ENCODE measurements at regions not wholly inside any gene's neighbourhood (a gene's known extent, or its start where the extent isn't known, plus 50 kb on each side); places are given as distances from the start of the nearest gene placed in this dataset.

DNA sequence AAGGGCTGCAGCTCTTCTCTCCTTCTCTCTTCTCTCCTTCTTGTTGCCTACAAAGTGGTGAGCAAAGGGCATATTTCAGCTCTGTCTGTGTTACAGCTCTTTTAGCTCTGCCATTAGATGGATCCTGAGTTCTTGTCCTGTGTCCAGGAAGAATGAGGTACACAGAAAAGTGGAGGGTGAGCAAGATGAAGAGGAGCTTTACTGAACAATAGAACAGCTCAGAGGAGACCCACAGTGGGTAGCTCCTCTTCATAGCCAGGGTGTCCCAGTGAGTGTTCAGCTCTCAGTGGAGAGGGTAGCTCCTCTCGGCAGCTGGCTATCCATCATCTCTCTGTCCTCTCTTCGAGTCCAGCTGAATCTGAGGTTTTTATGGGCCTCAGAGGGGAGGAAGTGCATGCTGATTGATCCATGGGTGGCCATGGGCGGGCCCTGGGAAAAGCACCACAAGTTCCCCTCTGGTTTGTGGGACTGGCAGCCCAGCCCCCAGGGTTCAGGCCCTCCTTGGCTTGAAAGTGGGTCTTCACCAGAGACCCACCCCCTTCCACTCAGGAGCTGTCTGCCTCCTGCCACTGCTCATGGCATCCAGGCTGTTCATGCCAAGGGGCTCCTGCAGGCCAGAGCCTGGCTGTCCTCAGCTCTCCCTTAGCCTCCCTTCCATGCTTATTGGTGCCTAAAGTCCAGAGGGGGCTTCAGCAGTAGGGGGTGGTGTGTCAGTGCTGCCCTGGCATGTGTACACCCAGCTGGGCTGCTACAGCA is 109.1 kb upstream of the FAM180A start:
- intact Hi-C loops (cut with DNase I) = no loop called here
- Histone ChIP-seq H3K36me3 (no peaks in the 10 kb centered on the region), H3K9me3 (no peaks in the 10 kb centered on the region), H3K27me3 (ENCODE audit: low read depth) (no peaks in the 10 kb centered on the region), H3K27ac (no peak overlapping the region), H3K4me1 (no peaks in the 10 kb centered on the region), H3K4me3 (no peak overlapping the region)
- DNase-seq (no peak), ATAC-seq (no peak)
- TF ChIP-seq, protein P1, sequence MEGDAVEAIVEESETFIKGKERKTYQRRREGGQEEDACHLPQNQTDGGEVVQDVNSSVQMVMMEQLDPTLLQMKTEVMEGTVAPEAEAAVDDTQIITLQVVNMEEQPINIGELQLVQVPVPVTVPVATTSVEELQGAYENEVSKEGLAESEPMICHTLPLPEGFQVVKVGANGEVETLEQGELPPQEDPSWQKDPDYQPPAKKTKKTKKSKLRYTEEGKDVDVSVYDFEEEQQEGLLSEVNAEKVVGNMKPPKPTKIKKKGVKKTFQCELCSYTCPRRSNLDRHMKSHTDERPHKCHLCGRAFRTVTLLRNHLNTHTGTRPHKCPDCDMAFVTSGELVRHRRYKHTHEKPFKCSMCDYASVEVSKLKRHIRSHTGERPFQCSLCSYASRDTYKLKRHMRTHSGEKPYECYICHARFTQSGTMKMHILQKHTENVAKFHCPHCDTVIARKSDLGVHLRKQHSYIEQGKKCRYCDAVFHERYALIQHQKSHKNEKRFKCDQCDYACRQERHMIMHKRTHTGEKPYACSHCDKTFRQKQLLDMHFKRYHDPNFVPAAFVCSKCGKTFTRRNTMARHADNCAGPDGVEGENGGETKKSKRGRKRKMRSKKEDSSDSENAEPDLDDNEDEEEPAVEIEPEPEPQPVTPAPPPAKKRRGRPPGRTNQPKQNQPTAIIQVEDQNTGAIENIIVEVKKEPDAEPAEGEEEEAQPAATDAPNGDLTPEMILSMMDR (IDR thresholded peaks at IDR 0.05) = no peak

DNA sequence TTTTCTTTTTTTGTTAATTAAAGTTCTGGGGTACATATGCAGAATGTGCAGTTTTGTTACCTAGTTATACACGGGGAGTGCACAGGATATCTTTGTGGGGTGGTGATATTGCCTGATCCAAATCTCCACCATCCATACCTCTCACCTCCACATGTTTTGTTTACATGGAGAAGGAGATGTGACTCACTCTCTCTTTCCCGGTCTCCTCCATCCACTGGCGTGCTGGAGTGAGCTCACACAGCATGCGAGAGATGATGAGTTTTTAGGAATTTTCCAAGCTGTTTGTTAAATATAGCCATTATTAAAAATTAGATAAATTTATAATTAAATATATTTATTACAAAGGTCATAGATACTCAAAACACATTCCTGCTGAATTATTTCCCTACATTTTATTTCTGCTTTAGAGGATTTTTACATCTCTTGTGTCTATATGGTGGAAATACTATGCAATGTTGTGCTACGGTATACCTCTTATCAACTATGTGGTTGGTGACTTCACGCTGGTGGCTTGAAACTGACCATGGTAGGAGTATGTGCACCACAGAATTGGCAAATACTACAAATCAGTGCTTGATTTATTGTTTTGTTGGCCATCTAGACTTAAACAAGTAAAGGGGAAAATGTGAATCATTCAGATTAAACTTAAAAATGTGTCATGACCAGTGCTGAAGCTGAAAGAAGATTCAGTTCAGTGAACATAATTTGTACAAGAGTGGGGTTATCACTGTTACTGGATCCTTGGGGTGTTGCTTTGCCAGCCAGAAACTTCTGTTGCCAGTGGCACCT is 107.9 kb upstream of the FAM180A start:
- H3K36me3 ChIP-seq = no peaks in the 10 kb centered on the region
- intact Hi-C loops (cut with DNase I) = no loop called here
- no peak overlapping the region for H3K27ac ChIP-seq
- H3K27me3 ChIP-seq (ENCODE audit: low read depth) = no peaks in the 10 kb centered on the region
- no peaks in the 10 kb centered on the region for H3K4me1 ChIP-seq
- DNase-seq (no peak), ATAC-seq (no peak)
- no peak overlapping the region for H3K4me3 ChIP-seq
- no peaks in the 10 kb centered on the region for H3K9me3 ChIP-seq
- TF ChIP-seq, protein P1 (IDR thresholded peaks at IDR 0.05) = no peak

DNA sequence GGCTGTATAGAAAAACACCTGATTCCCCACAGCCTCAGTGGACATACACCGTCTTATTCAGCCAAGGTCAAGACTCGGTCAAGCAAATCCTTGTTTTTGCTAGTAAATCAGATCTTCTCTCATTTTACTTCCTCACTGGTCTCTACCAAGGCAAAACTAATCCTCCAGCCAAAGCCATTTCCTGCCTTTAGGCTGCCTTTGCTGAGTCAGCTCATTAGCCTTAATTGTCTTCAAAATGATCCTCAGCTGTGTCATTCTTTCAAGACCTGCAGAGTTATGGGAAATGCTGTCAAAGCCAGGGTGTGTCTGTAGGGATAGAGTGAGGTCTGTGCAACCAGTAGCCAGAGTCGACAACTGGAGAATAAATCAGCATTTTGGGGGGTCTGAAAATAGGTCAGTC is 107.2 kb upstream of the FAM180A start:
- Histone ChIP-seq H3K4me1 (no peaks in the 10 kb centered on the region), H3K27me3 (ENCODE audit: low read depth) (no peaks in the 10 kb centered on the region), H3K27ac (no peak overlapping the region), H3K4me3 (no peak overlapping the region), H3K36me3 (no peaks in the 10 kb centered on the region), H3K9me3 (no peaks in the 10 kb centered on the region)
- TF ChIP-seq, protein P1 (IDR thresholded peaks at IDR 0.05) = no peak
- intact Hi-C loops (cut with DNase I) = no loop called here
- DNase-seq (no peak), ATAC-seq (no peak)

DNA sequence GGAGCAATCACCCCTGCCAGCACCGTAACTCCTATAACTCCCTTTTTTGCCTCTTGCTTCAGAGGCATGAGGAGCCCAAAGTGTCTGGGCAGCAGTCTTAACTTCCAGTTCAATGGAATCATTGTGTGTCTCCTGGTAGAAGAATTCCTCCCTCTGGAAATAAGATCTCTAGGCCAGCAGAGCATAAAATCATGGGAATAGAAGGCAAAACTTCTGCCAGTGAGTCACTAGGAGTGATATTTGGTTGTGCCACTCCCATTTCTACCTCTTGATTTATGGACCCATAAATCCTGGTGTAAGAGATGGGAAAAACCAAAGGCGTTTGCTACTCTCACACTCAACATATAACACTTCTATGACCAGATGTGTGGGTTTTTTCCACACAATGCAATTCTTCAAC is 104.9 kb upstream of the FAM180A start:
- DNase-seq = no peak
- no peaks in the 10 kb centered on the region for H3K9me3 ChIP-seq
- no peak overlapping the region for H3K4me3 ChIP-seq
- ATAC-seq = no peak
- no peak overlapping the region for H3K27ac ChIP-seq
- TF ChIP-seq, protein P1 (IDR thresholded peaks at IDR 0.05) = no peak
- no peaks in the 10 kb centered on the region for H3K36me3 ChIP-seq
- H3K4me1 ChIP-seq = no peaks in the 10 kb centered on the region
- H3K27me3 ChIP-seq (ENCODE audit: low read depth) = no peaks in the 10 kb centered on the region
- intact Hi-C loops (cut with DNase I) = no loop called here

DNA sequence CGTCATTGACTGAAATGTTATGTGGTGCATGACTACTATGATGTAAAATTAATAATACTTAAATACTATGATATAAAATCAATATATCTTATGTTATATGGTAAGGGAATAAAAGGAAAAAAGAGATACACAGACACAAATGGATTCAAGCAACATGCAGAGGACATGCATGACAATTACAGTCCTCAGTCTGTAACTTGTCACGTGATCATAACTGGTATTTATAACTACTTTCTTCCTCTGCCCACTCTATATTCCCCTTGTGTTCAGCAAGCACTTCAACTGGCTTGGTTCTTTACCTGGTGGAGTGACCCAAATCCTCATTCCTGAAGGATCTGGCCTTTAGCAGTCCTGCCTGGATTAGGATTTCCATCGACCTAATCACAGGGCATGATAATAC is 104.4 kb upstream of the FAM180A start:
- intact Hi-C loops (cut with DNase I) = no loop called here
- Histone ChIP-seq H3K4me3 (no peak overlapping the region), H3K36me3 (no peaks in the 10 kb centered on the region), H3K9me3 (no peaks in the 10 kb centered on the region), H3K4me1 (no peaks in the 10 kb centered on the region), H3K27me3 (ENCODE audit: low read depth) (no peaks in the 10 kb centered on the region), H3K27ac (no peak overlapping the region)
- TF ChIP-seq, protein P1 (IDR thresholded peaks at IDR 0.05) = no peak
- no peak for DNase-seq
- no peak for ATAC-seq

Data from lower lobe of right lung (tissue), 2 donors.